Urothelium cell line (cell line): ENCODE measurements at regions not wholly inside any gene's neighbourhood (a gene's known extent, or its start where the extent isn't known, plus 50 kb on each side); places are given as distances from the start of the nearest gene placed in this dataset.
"Not testable (repeated sequence)": the region's sequence is repeated elsewhere in the genome, so short reads cannot be mapped to it uniquely, and the experiment has no call there.

ENCODE experiments used
- DNase-seq: peaks from one replicate; pipeline ENCODE4 v3.0.0; 2011; ENCODE audit warnings: low spot score, mixed read lengths
- FAIRE-seq: peaks from 2 replicates; lab custom pipeline; 2011; peaks lifted over from hg19 to GRCh38; lab: Jason Lieb, UNC

DNA sequence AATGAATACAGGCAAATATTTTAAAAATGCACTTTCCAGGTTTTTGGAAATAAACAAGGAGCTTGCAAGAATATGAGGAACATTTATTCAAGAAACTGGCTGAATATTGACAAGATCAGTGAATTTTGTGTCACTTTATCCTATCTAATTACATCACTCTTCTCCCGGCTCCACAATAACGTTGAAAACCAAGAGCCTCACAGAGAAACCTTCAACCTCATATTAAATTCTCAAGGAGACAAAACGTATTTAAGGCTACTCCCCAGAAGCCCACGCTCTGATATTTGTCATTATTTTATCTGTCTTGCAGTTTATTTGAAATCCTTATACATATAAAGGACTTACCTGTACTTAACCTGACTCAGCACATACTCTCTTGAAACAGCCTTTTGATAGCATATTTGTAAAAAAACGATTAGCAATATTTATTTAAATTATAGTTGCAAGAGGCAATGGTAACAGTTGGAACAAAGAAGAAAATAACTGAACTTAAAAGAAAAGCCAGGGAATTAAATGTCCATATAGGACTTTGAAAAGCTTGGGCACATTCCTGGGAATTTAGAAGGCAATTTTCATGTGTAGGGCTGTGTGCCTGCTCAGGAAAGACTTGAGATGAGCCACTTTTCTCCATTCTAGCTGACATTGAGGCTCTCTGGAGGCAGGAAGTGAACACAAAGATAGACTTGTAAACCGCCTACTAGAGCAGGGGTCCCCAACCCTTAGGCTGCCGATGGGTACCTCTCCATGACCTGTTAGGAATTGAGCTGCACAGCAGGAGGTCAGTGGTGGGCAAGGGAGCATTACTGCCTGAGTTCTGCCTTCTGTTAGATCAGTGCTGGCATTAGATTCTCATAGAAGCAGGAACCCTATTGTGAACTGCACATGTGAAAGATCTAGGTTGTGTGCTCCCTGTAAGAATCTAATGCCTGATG, 636.4 kb downstream of the SLC16A7 start:
- FAIRE-seq, result no peak
- no peak for DNase-seq

DNA sequence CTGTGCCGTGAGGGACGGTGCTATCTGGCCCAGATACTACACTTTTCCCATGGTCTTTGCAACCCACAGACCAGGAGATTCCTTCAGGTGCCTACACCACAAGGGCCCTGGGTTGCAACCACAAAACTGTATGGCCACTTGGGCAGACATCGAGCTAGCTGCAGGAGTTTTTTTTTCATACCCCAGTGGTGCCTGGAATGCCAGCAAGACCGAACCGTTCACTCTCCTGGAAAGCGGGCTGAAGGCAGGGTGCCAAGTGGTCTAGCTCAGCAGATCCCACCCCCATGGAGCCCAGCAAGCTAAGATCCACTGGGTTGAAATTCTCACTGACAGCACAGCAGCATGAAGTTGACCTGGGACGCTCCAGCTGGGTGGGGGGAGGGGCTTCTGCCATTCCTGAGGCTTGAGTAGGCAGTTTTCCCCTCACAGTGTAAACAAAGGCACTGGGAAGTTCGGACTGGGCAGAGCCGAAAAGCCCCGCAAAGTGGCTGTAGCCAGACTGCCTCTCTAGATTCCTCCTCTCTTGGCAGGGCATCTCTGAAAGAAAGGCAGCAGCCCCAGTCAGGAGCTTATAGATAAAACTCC, 638.9 kb downstream of the SLC16A7 start:
- DNase-seq, result peak; percentile 13
- not testable (repeated sequence) for FAIRE-seq

DNA sequence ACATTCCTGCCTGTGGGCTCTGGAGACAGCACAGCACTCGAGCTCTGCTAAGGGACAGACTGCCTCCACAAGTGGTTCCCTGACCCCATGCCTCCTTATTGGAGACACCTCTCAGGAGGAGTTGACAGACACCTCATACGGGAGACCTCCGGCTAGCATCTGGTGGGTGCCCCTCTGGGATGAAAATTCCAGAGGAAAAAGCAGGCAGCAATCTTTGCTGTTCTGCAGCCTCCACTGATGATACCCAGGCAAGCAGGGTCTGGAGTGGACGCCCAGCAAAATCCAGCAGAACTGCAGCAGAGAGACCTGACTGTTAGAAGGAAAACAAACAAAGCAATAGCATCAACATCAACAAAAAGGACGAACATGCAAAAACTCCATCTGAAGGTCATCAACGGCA, 639.4 kb downstream of the SLC16A7 start:
- no peak for DNase-seq
- no peak for FAIRE-seq

DNA sequence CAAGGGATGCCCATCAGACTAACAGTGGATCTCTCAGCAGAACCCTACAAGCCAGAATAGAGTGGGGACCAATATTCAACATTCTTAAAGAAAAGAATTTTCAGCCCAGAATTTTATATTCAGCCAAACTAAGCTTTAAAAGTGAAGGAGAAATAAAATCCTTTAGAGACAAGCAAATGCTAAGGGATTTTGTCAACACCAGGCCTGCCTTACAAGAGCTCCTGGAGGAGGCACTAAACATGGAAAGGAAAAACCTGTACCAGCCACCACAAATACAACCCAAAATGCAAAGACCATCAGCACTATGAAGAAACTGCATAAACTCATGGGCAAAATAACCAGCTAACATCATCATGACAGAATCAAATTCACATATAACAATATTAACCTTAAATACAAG, 640.6 kb downstream of the SLC16A7 start:
- not testable (repeated sequence) for FAIRE-seq, DNase-seq

DNA sequence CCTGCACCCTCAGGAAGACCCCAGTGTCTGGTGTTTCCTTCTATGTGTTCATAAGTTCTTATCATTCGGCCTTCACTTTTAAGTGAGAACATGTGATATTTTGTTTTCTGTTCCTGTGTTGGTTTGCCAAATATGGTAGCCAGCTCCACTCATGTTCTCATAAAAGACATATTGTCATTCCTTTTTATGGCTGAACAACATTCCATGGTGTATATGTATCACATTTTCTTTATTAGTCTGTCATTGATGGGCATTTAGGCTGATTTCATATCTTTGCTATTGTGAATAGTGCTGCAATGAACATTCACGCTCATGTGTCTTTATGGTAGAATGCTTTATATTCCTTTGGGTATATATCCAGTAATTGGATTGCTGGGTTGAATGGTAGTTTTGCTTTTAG, 645.1 kb downstream of the SLC16A7 start:
- DNase-seq, result no peak
- FAIRE-seq, result no peak

DNA sequence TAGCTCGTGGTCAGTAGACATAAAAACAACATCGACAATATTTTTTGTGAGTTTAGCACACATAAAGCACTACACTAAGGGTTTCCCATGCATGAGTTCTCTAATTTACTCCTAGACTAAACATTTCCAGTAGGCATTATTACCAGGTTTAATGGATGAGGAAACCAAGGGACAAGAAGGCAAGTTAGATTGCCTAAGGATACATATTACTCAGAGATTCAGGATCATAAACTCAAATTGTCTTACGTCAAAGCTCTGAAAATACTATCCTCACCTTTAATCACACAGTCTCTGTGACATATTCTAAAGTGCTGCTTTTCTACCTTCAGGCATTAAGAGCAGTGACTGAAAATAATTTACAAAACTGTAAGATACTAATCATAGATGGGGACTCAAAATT, 655.3 kb downstream of the SLC16A7 start:
- DNase-seq (no peak), FAIRE-seq (no peak)

DNA sequence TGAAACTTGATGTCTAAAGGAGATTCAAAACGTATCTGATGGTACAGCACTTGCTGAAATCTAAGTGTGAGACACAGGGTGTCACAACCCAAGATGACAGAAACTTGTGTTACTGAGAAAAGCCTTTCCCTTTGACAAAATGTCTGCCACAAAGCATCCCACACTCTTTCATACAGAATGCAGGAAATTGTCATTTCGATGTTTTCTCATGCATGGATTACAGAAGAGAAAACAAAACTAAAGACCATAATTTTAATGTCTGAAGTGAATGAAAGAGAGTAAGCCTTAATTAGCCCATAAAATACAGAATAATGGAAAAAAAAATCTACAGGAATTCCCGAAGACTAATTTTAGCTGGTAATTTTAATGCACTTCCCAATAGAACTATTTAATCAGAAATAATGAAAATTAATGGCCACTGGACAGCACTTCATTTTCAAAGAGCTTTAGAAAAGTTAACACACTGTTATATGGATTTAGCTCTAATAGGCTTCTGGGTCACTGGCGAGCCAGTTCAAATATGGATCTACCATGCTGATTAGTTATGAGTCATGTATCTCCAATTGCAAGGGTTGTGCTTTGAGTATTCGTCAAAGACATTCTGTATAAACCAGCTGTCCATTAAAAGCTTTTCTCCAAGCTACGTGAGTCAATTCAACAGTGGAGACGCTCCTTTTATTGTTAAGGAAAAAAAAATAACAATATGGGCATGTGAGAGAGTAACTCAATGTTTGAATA, 656.7 kb downstream of the SLC16A7 start:
- FAIRE-seq (no peak), DNase-seq (no peak)

DNA sequence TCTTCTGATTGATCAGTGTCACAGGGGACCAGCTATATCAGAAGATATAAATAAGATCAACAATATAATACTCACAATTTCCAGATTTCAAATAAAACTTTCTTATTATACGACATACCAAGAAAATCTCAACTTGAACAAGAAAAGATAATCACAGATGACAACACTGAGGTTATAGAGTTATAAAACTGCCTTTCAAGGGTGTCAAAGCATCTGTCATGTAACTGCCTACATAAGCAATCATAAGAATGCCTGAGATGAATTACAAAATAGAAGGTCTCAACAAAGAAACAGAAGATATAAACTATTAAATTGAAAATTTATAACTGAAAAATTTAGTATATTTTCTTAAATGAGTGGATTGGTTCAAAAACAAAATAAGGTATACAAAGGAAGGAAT, 659.2 kb downstream of the SLC16A7 start:
- FAIRE-seq (no peak), DNase-seq (no peak)

DNA sequence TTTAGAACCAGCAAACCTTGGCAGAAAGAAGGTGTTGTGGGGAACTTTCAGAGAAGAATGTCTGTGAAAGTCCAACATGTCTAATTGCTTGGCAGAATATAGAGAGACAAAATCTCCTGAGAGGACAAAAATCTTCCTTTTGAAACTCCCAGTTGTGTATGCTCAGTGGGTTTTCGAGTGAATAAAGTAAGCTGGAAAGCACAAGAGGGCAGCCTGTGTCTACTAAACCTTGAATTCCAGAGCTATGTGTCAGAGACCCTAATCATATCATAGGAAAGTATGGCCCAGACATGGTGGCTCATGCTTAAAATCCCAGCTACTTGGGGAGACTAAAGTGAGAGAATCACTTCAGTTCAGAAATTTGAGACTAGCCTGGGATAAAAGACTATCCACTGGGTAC, 661.2 kb downstream of the SLC16A7 start:
- no peak for FAIRE-seq
- DNase-seq, result peak; percentile 45

DNA sequence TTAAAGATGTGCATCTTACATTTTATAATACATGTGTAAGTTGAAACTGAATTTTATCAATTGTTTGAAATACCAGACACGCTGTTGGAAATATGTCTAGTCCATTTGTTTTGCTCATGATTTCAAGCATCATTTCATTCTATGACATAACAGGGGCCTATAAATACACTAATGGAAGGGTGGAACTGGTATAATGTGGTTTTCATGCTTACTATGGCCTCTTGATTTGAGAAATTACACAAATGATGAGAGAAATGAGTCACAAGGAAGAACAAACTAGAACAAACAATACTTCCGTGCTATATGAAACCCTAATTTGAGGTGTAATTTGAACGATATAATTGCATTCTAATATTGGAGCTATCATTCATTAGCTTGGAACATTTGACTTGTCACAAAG, 663.4 kb downstream of the SLC16A7 start:
- FAIRE-seq (no peak), DNase-seq (no peak)

DNA sequence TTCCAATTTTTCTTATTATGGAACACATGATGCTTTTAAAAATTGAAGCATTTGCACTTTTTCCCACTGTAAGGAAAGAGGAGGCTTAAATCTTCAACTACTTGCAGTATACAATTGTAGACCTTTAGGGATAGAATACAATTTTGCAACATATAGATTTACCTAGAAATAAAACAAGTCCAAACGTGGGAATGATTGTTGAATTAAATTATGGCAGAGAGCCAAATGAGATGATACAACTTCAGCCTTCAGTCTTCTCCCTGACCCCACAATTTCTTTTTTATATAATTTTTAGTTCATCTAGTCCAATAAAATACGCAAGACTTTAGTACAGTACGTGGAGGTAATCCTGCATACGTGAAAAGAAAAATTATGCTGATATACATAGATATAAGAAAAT, 666.5 kb downstream of the SLC16A7 start:
- DNase-seq, result no peak
- no peak for FAIRE-seq

DNA sequence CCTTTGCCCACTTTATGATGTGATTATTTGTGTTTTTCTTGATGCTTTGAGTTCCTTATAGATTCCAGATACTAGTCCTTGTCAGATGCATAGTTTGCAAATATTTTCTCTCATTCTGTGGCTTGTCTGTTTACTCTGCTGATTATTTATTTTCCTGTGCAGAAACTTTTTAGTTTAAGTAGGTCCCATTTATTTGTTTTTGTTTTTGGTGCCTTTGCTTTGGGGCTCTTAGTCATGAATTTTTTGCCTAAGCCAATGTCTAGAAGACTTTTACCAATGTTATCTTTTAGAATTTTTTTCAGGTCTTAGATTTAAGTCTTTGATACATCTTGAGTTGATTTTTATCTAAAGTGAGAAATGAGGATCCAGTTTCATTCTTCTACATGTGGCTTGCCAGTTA, 667.3 kb downstream of the SLC16A7 start:
- DNase-seq (no peak), FAIRE-seq (no peak)

DNA sequence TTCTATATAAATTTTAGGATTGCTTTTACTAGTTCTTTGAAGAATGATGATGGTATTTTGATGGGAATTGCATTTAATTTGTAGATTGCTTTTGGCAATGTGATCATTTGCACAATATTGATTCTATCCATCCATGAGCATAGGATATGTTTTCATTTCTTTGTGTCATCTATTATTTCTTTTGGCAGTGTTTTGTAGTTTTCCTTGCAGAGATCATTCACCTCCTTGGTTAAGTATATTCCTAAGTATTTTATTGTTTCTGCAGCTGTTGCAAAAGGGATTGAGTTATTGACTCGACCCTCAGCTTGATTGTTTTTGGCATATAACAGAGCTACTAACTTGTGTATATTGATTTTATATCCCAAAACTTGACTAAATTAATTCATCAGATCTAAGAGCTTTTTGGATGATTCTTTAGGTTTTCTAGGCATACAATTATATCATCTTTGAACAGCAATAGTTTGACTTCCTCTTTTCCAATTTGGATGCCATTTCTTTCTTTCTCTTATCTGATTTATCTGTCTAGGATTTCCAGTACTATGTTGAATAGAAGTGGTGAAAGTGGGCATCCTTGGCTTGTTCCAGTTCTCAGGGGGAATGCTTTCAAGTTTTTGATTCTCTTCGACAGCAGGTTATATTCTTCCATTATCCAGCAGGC, 668.1 kb downstream of the SLC16A7 start:
- no peak for FAIRE-seq

DNA sequence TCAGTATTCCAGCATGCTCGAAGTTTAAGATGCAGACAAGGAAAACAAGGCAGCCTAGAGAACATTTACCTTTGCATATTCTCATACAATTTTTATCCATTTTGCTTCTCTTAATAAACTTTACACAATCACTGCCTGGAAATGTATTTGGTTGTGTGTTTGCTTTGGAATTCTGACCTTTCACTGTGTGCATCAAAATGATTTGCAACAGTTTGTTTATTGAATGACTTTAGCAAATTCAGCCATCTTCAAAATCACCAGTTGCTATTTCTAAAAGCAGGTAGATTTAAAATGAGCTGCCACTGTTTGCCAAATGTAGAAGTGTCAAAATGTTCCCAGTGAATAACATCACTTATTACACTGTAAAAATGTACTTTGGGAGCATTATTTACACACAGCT, 669.9 kb downstream of the SLC16A7 start:
- FAIRE-seq (no peak), DNase-seq (no peak)

More for the DNA sequence above, 668.1 kb downstream of the SLC16A7 start:
- no peak for DNase-seq

DNA sequence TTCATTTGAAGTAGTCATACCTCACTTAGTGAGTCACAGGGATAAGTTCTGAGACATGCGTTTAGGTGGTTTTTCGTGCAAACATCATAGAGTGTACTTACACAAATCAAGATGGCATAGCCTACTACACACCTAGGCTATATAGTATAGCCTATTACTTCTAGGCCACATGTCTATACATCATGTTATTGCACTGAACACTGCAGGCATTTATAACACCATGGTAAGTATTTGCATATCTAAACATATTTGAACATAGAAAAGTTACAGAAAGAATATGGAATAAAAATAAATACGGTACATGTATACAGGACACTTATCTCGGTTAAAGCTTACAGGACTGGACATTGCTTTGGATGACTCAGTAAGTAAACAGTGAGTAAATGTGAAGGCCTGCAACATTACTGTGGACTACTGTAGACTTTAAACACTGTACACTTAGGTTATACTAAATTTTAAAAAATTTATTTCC, 670.6 kb downstream of the SLC16A7 start:
- no peak for FAIRE-seq
- DNase-seq, result no peak

DNA sequence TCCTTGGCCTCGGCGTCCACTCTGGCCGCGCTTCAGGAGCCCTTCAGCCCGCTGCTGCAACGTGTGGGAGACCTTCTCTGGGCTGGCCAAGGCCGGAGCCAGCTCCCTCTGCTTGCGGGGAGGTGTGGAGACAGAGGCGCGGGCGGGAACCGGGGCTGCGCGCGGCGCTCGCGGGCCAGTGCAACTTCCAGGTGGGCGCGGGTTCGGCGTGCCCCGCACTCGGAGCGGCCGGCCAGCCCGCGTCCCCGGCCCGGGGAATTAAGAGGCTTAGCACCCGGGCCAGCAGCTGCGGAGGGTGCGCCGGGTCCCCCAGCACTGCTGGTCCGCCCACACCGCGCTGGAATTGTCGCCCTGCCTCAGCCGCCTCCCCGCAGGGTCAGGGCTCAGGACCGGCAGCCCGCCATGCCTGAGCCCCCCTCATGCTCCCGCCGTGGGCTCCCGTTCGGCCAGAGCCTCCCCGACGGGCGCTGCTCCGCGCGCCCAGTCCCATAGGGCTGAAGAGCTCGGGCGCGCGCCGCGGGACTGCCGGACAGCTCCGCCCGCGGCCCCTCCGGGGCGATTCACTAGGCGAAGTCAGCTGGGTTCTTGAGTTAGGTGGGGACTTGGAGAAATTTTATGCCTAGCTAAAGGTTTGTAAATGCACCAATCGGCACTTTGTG, 673.9 kb downstream of the SLC16A7 start:
- DNase-seq (peak; percentile 29), FAIRE-seq (no peak)

DNA sequence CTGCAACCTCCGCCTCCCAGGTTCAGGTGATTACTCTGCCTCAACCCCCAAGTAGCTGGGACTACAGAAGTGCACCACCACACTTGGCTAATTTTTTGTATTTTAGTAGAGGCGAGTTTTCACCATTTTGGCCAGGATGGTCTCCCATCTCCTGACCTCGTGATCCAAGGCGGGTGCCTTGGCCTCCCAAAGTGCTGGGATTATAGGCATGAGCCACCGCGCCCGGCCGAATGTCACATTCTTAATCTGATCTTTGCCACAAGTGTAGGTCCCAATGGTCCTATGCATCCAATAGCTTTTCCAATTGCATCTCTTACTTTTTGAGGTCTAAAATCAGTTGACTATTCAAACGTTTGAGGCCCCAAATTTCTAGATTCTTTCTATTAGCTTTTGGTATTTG, 676.0 kb downstream of the SLC16A7 start:
- no peak for FAIRE-seq
- DNase-seq, result no peak

DNA sequence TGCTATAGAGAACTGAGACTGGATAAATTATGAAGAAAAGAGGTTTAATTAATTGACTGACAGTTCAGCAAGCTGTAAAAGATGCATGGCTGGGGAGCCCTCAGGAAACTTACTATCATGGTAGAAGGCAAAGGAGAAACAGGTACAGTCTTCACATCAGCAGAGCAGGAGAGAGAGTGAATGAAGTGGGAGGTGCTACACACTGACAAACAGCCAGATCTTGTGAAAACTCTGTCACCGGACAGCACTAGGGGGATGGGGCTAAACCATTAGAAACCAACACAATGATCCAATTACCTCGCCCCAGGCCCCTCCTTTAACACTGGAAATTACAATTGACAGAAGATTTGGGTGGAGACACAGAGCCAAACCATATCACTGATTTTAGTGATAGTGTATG, 682.4 kb downstream of the SLC16A7 start:
- FAIRE-seq (no peak), DNase-seq (no peak)

DNA sequence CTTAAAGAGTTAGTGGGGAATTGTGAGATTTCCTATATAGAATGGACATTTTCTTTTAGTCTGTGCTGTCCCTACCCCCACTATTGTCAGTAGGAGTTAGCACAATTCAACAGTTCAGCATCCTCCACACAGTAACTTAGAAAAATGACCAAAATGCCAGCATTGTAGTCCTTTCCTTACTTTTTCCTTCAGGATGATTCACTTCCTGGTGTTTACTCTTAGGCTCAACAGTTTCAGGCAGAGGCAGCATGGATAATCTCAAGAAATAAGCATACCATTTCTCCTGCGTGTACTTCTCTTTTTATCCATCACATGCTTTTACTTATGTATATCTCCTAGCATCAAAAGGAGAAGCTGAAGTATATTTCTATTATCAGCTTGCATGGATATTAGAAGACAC, 683.4 kb downstream of the SLC16A7 start:
- DNase-seq (no peak), FAIRE-seq (no peak)

DNA sequence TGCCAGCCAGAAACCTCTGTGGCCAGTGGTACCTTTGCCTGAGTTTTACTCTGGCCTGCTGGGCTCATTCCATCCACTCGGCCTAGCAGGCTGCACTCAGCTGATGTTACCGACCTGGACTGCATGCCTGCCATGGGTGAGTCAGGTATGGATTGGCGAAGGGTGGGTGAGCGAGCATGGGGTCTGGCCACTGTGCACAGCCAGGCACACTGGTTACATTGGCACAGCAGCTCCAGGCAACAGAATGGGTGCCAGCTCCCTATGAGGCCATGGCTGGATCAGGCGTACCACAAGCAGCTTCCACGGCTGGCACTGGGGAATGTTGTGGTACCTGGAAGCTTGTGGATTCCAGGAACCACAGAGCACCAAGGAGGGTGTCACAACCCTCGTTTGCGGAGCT, 685.7 kb downstream of the SLC16A7 start:
- FAIRE-seq, result no peak
- no peak for DNase-seq

DNA sequence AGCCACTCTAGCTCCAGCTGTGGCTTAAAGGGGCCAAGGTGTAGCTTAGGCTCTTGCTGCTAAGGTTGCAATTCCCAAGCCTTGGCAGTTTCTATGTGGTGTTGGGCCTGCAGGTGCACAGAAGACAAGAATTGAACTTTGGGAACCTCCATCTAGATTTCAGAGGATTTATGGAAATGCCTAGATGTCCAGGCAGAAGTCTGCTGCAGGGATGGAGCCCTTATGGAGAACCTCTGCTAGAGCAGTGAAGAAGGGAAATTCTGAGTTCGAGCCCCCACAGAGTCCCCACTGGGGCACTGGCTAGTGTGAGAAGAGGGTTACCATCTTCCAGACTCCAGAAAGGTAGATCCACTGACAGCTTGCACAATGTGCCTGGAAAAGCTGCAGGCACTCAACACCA, 694.7 kb downstream of the SLC16A7 start:
- FAIRE-seq (no peak), DNase-seq (no peak)
